H54 (cell line): ENCODE measurements at regions not wholly inside any gene's neighbourhood (a gene's known extent, or its start where the extent isn't known, plus 50 kb on each side); places are given as distances from the start of the nearest gene placed in this dataset.
"Not testable (repeated sequence)": the region's sequence is repeated elsewhere in the genome, so short reads cannot be mapped to it uniquely, and the experiment has no call there.

ENCODE experiments used
- DNase-seq: peaks from one replicate; pipeline ENCODE4 v3.0.0; 2011; ENCODE audit warnings: low spot score, mixed read lengths; ENCODE audit not compliant: insufficient read length
- FAIRE-seq: peaks from 3 replicates; lab custom pipeline; 2011; peaks lifted over from hg19 to GRCh38; lab: Jason Lieb, UNC
- POLR2A ChIP-seq: IDR thresholded peaks from 2 replicates; pipeline ENCODE4 v1.6.1; 2011; ENCODE audit warnings: low read depth, mild to moderate bottlenecking, low read length

- no peak for DNase-seq
- TF ChIP-seq POLR2A = no peak
- FAIRE-seq = no peak
Observed at GRCh38 chr9:25519286-25519685, 159.0 kb downstream of the TUSC1 start.

- DNase-seq (no peak), FAIRE-seq (no peak)
- TF ChIP-seq POLR2A = no peak
Observed at GRCh38 chr9:25517701-25518100, 160.5 kb downstream of the TUSC1 start.

- TF ChIP-seq POLR2A = no peak
- DNase-seq (no peak), FAIRE-seq (no peak)
Observed at GRCh38 chr9:25513509-25514033, 164.7 kb downstream of the TUSC1 start.

GRCh38 chr9:25505644-25506043 lies 172.6 kb downstream of the TUSC1 start:
- DNase-seq = no peak
- FAIRE-seq = no peak
- no peak for TF ChIP-seq POLR2A

GRCh38 chr9:25481372-25481771 lies 196.9 kb downstream of the TUSC1 start:
- FAIRE-seq = no peak

GRCh38 chr9:25480696-25481095 lies 197.5 kb downstream of the TUSC1 start:
- no peak for TF ChIP-seq POLR2A
- DNase-seq (no peak), FAIRE-seq (no peak)

More at GRCh38 chr9:25481372-25481771, 196.9 kb downstream of the TUSC1 start:
- no peak for DNase-seq
- no peak for TF ChIP-seq POLR2A

GRCh38 chr9:25472681-25473080 lies 205.6 kb downstream of the TUSC1 start:
- TF ChIP-seq POLR2A = no peak
- DNase-seq (no peak), FAIRE-seq (no peak)

- TF ChIP-seq POLR2A = no peak
- no peak for FAIRE-seq
- no peak for DNase-seq
Observed at GRCh38 chr9:25472085-25472607, 206.1 kb downstream of the TUSC1 start.

- FAIRE-seq = no peak
- DNase-seq = no peak
- TF ChIP-seq POLR2A = no peak
Observed at GRCh38 chr9:25461416-25461815, 216.8 kb downstream of the TUSC1 start.

- FAIRE-seq (no peak), DNase-seq (no peak)
- TF ChIP-seq POLR2A = no peak
Observed at GRCh38 chr9:25453875-25454274, 224.4 kb downstream of the TUSC1 start.

GRCh38 chr9:25449503-25449902 lies 228.7 kb downstream of the TUSC1 start:
- no peak for FAIRE-seq
- no peak for DNase-seq
- TF ChIP-seq POLR2A = no peak

- FAIRE-seq = not testable (repeated sequence)
Observed at GRCh38 chr9:25445721-25446120, 232.5 kb downstream of the TUSC1 start.

GRCh38 chr9:25442526-25442925 lies 235.7 kb downstream of the TUSC1 start:
- FAIRE-seq = no peak
- no peak for DNase-seq
- no peak for TF ChIP-seq POLR2A

More at GRCh38 chr9:25445721-25446120, 232.5 kb downstream of the TUSC1 start:
- not testable (repeated sequence) for DNase-seq

GRCh38 chr9:25427898-25428297 lies 250.3 kb downstream of the TUSC1 start:
- TF ChIP-seq POLR2A = no peak
- FAIRE-seq = no peak
- no peak for DNase-seq

- DNase-seq = no peak
- FAIRE-seq = no peak
Observed at GRCh38 chr9:25427290-25427689, 251.0 kb downstream of the TUSC1 start.

More at GRCh38 chr9:25427290-25427689, 251.0 kb downstream of the TUSC1 start:
- TF ChIP-seq POLR2A = no peak
